ENCODE measurements at regions not wholly inside any gene's neighbourhood (a gene's known extent, or its start where the extent isn't known, plus 50 kb on each side); places are given as distances from the start of the nearest gene placed in this dataset.

DNA sequence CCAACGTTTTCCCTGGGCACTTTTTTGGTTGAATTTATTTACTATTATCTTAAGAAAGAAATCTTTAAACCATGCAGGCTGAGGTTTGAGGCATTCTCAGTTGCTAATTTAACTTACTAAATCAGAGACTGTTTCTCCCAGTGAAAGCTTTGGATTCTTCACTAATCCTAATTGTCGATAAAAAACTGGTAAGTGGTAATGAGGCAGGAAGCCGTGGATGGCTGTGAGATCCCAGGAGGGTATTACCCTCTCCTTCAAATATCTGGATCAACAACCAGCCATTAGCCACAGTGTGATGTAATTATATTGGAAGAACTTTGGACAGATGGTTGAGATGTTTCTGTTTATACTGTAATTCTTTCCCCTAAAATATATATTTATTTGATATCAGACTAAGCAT, 485.0 kb downstream of the DISC1 start:
- no peak for DNase-seq

GRCh38 chr1:232110281-232111090, 483.9 kb downstream of the DISC1 start:
- no peak for DNase-seq

DNA sequence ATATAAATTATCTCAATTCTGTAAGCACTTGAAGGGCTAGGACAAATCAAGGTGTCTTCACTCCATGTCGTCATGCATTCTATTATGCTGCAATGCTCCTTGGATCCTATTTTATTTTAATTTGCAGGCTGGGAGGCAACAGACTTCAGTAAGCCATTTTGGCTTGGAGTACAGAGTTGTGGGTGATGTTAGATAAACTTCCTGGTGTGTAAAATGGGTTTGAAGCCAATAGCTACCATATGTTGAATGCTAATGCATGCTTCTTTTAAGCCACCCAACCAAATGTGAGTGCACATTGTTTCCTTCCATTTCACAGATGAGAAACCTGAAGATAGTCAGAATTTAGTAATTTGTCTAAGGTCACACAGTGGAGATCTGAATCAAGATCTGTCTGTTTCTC, 482.8 kb downstream of the DISC1 start:
- DNase-seq, result no peak

DNA sequence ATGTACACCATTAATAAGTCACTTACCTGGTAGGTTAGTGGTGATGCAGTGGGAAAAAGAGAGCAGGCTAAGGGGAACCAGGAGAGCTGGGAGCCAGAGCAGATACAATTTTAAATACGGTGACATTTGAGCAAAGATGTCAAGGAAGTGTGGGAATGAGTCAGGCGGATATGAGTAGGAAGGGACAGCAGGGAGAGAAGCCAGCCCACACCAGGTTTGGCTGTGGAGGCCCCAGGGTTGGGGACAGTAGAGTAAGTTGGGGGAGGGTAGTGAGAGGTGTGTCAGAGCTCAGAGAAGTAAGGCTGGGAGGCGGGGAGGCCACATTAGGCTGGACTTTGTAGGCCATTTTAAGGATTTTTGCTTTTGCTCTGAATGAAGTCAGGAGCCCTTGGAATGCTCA, 482.0 kb downstream of the DISC1 start:
- no peak for DNase-seq

- no peak for DNase-seq
These were observed 479.8 kb downstream of the DISC1 start for GRCh38 chr1:232106415-232106814.

DNA sequence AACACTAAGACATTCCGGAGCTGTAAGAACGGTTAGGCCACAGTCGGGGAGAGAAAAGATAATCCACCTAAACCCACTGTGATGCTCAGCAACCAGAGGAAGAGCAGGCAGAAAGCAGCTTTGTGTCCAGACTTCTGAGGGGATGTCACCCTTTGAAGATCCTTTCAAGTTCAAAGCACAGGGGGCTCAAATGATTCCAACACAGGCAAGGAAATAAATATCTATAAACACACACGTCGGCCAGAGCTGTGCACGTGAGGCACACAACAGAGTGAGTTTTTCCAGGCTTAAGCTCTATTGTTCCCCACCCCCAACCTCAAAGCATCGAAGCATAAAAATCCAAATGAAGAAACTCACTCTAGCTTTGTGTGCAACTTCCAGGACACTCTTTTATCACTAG, 479.0 kb downstream of the DISC1 start:
- DNase-seq, result no peak

DNA sequence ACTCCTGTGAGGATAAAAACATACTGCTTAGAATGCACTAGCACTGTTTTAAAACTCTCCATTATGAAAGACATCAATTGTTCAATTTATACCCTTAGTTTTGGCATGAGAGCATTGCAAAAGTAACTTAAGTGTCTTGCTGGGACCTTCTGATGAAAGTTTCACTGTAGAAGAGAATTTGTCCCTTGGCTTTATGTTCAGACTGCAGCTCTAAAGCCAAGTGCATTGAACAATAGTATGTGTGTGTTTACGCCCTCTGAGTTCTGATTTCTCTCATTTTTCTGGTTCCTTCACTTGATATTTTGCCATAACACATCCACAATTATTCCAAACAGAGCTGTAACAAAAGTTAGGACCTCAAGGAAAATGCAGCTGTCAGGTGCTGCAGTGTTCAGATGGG, 474.6 kb downstream of the DISC1 start:
- no peak for DNase-seq

DNA sequence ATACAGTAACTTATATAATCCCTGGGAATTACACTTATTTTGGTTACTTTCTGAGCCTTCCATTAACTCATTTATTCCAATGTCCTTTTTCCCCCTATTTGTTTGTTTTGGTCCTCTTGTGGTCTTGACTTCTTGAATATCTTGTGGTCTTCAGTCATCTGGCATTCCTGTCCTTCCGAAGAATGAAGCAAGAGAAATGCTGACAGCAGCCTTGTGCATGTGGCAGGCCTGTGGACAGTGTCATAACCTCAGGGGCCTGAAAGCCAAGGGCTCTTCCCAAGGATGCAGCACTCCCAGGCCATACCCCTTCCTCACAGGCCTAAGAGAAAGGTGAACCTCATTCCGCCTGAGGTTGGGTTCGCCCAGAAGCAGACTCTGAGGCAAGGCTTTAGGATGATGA, 470.2 kb downstream of the DISC1 start:
- no peak for DNase-seq

Data from NCI-H1105 treated with DMSO at 0.1 percent for 48 hours (cell line).